Natural killer cell (primary cell): ENCODE measurements at regions not wholly inside any gene's neighbourhood (a gene's known extent, or its start where the extent isn't known, plus 50 kb on each side); places are given as distances from the start of the nearest gene placed in this dataset.

Experiments
- ATAC-seq, 3 donors: fragments of 150-1000 bp in 2 of 3; fragments of 200-7000 bp in 1 of 3; cut with Tn5 transposase; 1 replicate in 1 of 3; 2 replicates in 2 of 3; pipeline ENCODE4 v1.10.0; 2021; ENCODE audit warnings: mild to moderate bottlenecking in 2 of 3, moderate library complexity in 2 of 3
- DNase-seq, 2 donors: peaks; one replicate each; pipeline versions ENCODE4 v3.0.0 to v3.0.0-alpha.2; 2013 to 2021; ENCODE audit warnings: mixed read lengths in 1 of 2
- H3K27ac ChIP-seq: one replicate; pipeline ENCODE4 v1.5.1; 2013; ENCODE audit warnings: mild to moderate bottlenecking, low read length
- H3K27me3 ChIP-seq: one replicate; pipeline ENCODE4 v1.6.1; 2013; ENCODE audit warnings: low read length; ENCODE audit not compliant: control insufficient read depth, insufficient read depth
- H3K36me3 ChIP-seq: one replicate; pipeline ENCODE4 v1.6.1; 2013; ENCODE audit warnings: low read length; ENCODE audit not compliant: control insufficient read depth, insufficient read depth
- H3K4me1 ChIP-seq: one replicate; pipeline ENCODE4 v1.6.1; 2013; ENCODE audit warnings: low read length; ENCODE audit not compliant: control insufficient read depth, insufficient read depth
- H3K4me3 ChIP-seq: one replicate; pipeline ENCODE4 v1.5.1; 2013; ENCODE audit warnings: low read length
- H3K9me3 ChIP-seq: one replicate; pipeline ENCODE4 v1.6.1; 2013; ENCODE audit warnings: low read length; ENCODE audit not compliant: control insufficient read depth, insufficient read depth
- H3K27ac Mint-ChIP-seq, 2 donors: one replicate each; pipeline ENCODE4 v1.8.0; 2022; ENCODE audit warnings: mild to moderate bottlenecking in 2 of 2, mixed read lengths in 2 of 2, moderate library complexity in 1 of 2
- H3K27me3 Mint-ChIP-seq, 2 donors: one replicate each; pipeline ENCODE4 v1.8.0; 2022; ENCODE audit warnings: low read depth in 2 of 2, mixed read lengths in 2 of 2
- H3K36me3 Mint-ChIP-seq: one replicate; pipeline ENCODE4 v1.8.0; 2022; ENCODE audit warnings: mixed read lengths
- H3K4me1 Mint-ChIP-seq, 2 donors: one replicate each; pipeline ENCODE4 v1.8.0; 2022; ENCODE audit warnings: mixed read lengths in 2 of 2
- H3K4me3 Mint-ChIP-seq: one replicate; pipeline ENCODE4 v1.8.0; 2022; ENCODE audit warnings: mild to moderate bottlenecking, moderate library complexity, mixed read lengths
- H3K9me3 Mint-ChIP-seq, 2 donors: one replicate each; pipeline ENCODE4 v1.8.0; 2022; ENCODE audit warnings: mixed read lengths in 2 of 2
- CTCF ChIP-seq: fragments of 200-600 bp; IDR thresholded peaks from one replicate; pipeline ENCODE4 v1.8.0; 2022; ENCODE audit warnings: antibody characterized with exemption
- WGBS: methylation state at CpG from one replicate; pipeline ENCODE4 v1.1.7; 2013; ENCODE audit warnings: missing lambda C conversion rate; ENCODE audit not compliant: insufficient coverage; 5-methylcytosine and 5-hydroxymethylcytosine counted together
- intact Hi-C: fragments of 100-400 bp; cut with micrococcal nuclease; formaldehyde crosslinking; loops from one replicate; pipeline ENCODE4 v1.14.2; 2022

- Mint-ChIP-seq H3K4me3 (no peak overlapping the region), H3K36me3 (no peaks in the 10 kb centered on the region), H3K4me1 (no peaks in the 10 kb centered on the region), H3K27ac (no peak overlapping the region), H3K27me3 (no peaks in the 10 kb centered on the region), H3K9me3 (peaks cover 2 to 4% of the 10 kb centered on the region in 2 donors)
- ATAC-seq (no peak), DNase-seq (no peak)
- intact Hi-C loops, result no loop called here
- H3K27me3 ChIP-seq, result no peaks in the 10 kb centered on the region
- no peak overlapping the region for H3K27ac ChIP-seq
- no peaks in the 10 kb centered on the region for H3K36me3 ChIP-seq
- no peak overlapping the region for H3K4me3 ChIP-seq
- H3K9me3 ChIP-seq, result no peaks in the 10 kb centered on the region
- no peak for TF ChIP-seq CTCF
- H3K4me1 ChIP-seq, result no peaks in the 10 kb centered on the region
- WGBS, result 92% methylated on average over 7 of the region's 7 CpGs
These were observed 647.8 kb upstream of the RAB6C start for GRCh38 chr2:129331638-129332037.

DNA sequence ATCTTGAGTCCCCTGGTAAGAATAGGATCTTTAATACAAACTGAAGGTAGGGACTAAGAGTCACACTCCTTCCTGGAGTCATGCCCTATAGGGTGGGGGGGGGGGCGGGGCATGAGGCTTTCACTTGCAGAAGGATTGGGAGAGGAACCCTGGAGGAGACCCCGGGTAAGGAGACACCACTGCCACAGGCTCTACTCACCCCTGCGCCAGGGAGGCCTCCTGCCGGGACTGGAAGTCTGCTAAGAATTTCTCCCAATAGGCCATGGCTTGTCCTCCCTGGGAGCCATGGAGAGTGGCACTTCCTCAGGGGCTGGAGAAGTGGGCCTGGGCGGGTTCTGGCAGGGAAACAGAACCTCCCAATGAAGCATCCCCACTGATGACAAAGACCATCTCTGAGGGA, 645.3 kb upstream of the RAB6C start:
- Histone ChIP-seq H3K36me3 (no peaks in the 10 kb centered on the region), H3K9me3 (no peaks in the 10 kb centered on the region), H3K27ac (no peak overlapping the region), H3K27me3 (no peaks in the 10 kb centered on the region), H3K4me1 (no peaks in the 10 kb centered on the region), H3K4me3 (no peak overlapping the region)
- 89% methylated on average over 3 of the region's 5 CpGs for WGBS
- no peaks in the 10 kb centered on the region for H3K27me3 Mint-ChIP-seq
- TF ChIP-seq CTCF, result no peak
- intact Hi-C loops, result no loop called here
- ATAC-seq (no peak), DNase-seq (no peak)
- no peak overlapping the region for H3K27ac Mint-ChIP-seq
- peaks cover 0 to 4% of the 10 kb centered on the region in 2 donors for H3K9me3 Mint-ChIP-seq
- H3K4me3 Mint-ChIP-seq, result no peak overlapping the region
- no peaks in the 10 kb centered on the region for H3K4me1 Mint-ChIP-seq
- H3K36me3 Mint-ChIP-seq, result no peaks in the 10 kb centered on the region

GRCh38 chr2:129334696-129335410, 644.6 kb upstream of the RAB6C start:
- no peaks in the 10 kb centered on the region for H3K36me3 Mint-ChIP-seq
- H3K4me3 Mint-ChIP-seq, result no peak overlapping the region
- no peak for ATAC-seq
- peaks cover 0 to 4% of the 10 kb centered on the region in 2 donors for H3K9me3 Mint-ChIP-seq
- no peaks in the 10 kb centered on the region for H3K4me1 Mint-ChIP-seq
- no peaks in the 10 kb centered on the region for H3K27me3 ChIP-seq
- no peak overlapping the region for H3K27ac ChIP-seq
- DNase-seq, result no peak
- TF ChIP-seq CTCF, result no peak
- no peak overlapping the region for H3K4me3 ChIP-seq
- H3K9me3 ChIP-seq, result no peaks in the 10 kb centered on the region
- H3K27me3 Mint-ChIP-seq, result no peaks in the 10 kb centered on the region
- no peaks in the 10 kb centered on the region for H3K36me3 ChIP-seq
- no peaks in the 10 kb centered on the region for H3K4me1 ChIP-seq
- intact Hi-C loops, result no loop called here
- WGBS, result 74% methylated on average over 12 of the region's 13 CpGs
- no peak overlapping the region for H3K27ac Mint-ChIP-seq

GRCh38 chr2:129336276-129336675, 643.2 kb upstream of the RAB6C start:
- H3K27ac ChIP-seq, result no peak overlapping the region
- no peaks in the 10 kb centered on the region for H3K36me3 ChIP-seq
- Mint-ChIP-seq H3K4me3 (no peak overlapping the region), H3K27me3 (no peaks in the 10 kb centered on the region), H3K4me1 (no peaks in the 10 kb centered on the region), H3K27ac (no peak overlapping the region), H3K36me3 (no peaks in the 10 kb centered on the region), H3K9me3 (peaks cover 7% of the 10 kb centered on the region in 2 donors)
- intact Hi-C loops, result no loop called here
- no peaks in the 10 kb centered on the region for H3K27me3 ChIP-seq
- no peak for TF ChIP-seq CTCF
- DNase-seq (no peak), ATAC-seq (no peak)
- H3K4me3 ChIP-seq, result no peak overlapping the region
- WGBS, result 96% methylated on average over 1 of the region's 1 CpG
- H3K9me3 ChIP-seq, result peaks cover 3% of the 10 kb centered on the region
- H3K4me1 ChIP-seq, result no peaks in the 10 kb centered on the region
